Osteoblast (primary cell): ENCODE measurements at regions not wholly inside any gene's neighbourhood (a gene's known extent, or its start where the extent isn't known, plus 50 kb on each side); places are given as distances from the start of the nearest gene placed in this dataset.

ENCODE experiments used
- DNase-seq: peaks from one replicate; pipeline ENCODE4 v3.0.0; 2011; ENCODE audit warnings: low spot score, mixed read lengths; ENCODE audit not compliant: insufficient read length; ENCODE audit errors: missing footprints
- H2AFZ ChIP-seq: 2 replicates; pipeline ENCODE4 v1.6.0; 2011; ENCODE audit warnings: mild to moderate bottlenecking, low read length
- H3K27ac ChIP-seq: 2 replicates; pipeline ENCODE4 v1.5.1; 2011; ENCODE audit warnings: mild to moderate bottlenecking, low read depth, low read length, moderate library complexity
- H3K27me3 ChIP-seq: 2 replicates; pipeline ENCODE4 v1.6.0; 2012; ENCODE audit warnings: mild to moderate bottlenecking, control low read depth, inconsistent platforms, low read length, moderate library complexity; ENCODE audit not compliant: insufficient read depth
- H3K36me3 ChIP-seq: 2 replicates; pipeline ENCODE4 v1.5.1; 2011; ENCODE audit warnings: mild to moderate bottlenecking, low read length, control low read depth, moderate library complexity; ENCODE audit not compliant: insufficient read depth
- H3K4me1 ChIP-seq: 2 replicates; pipeline ENCODE4 v1.5.1; 2011; ENCODE audit warnings: mild to moderate bottlenecking, low read length, control low read depth, moderate library complexity; ENCODE audit not compliant: insufficient read depth
- H3K4me2 ChIP-seq: 2 replicates; pipeline ENCODE4 v1.6.0; 2011; ENCODE audit warnings: mild to moderate bottlenecking, low read length; ENCODE audit not compliant: insufficient read depth
- H3K4me3 ChIP-seq: fragments of 200-600 bp; sonication (generic); 3 replicates; pipeline ENCODE4 v1.5.1; 2012; ENCODE audit warnings: mild to moderate bottlenecking, low read length, inconsistent platforms; ENCODE audit not compliant: insufficient read depth
- H3K79me2 ChIP-seq: 2 replicates; pipeline ENCODE4 v1.6.0; 2012; ENCODE audit warnings: mild to moderate bottlenecking, low read length, control low read depth, inconsistent platforms; ENCODE audit not compliant: insufficient read depth
- H3K9me3 ChIP-seq: 2 replicates; pipeline ENCODE4 v1.5.1; 2011; ENCODE audit warnings: low read depth, low read length, control low read depth
- H4K20me1 ChIP-seq: 2 replicates; pipeline ENCODE4 v1.6.0; 2012; ENCODE audit warnings: mild to moderate bottlenecking, low read length, control low read depth; ENCODE audit not compliant: insufficient read depth
- CTCF ChIP-seq: IDR thresholded peaks from 2 replicates; pipeline ENCODE4 v1.5.1; 2011; ENCODE audit warnings: mild to moderate bottlenecking, low read depth, low read length, moderate library complexity; ENCODE audit errors: extremely low read depth

- Histone ChIP-seq H4K20me1 (no peaks in the 10 kb centered on the region), H2AFZ (no peak overlapping the region), H3K79me2 (no peaks in the 10 kb centered on the region), H3K4me2 (no peak overlapping the region), H3K4me3 (no peak overlapping the region), H3K27ac (no peak overlapping the region), H3K9me3 (no peaks in the 10 kb centered on the region), H3K36me3 (no peaks in the 10 kb centered on the region), H3K4me1 (no peaks in the 10 kb centered on the region), H3K27me3 (no peaks in the 10 kb centered on the region)
- no peak for DNase-seq
- no peak for TF ChIP-seq CTCF
Observed at GRCh38 chr2:116074161-116074560, 1631.7 kb downstream of the DPP10 start.

- H3K36me3 ChIP-seq, result no peaks in the 10 kb centered on the region
- no peak overlapping the region for H3K4me2 ChIP-seq
- no peak for TF ChIP-seq CTCF
- DNase-seq, result no peak
- no peaks in the 10 kb centered on the region for H3K9me3 ChIP-seq
- no peaks in the 10 kb centered on the region for H3K4me1 ChIP-seq
- H3K27ac ChIP-seq, result no peak overlapping the region
- H2AFZ ChIP-seq, result no peak overlapping the region
- no peaks in the 10 kb centered on the region for H4K20me1 ChIP-seq
- H3K79me2 ChIP-seq, result no peaks in the 10 kb centered on the region
- no peaks in the 10 kb centered on the region for H3K27me3 ChIP-seq
- no peak overlapping the region for H3K4me3 ChIP-seq
Observed at GRCh38 chr2:116088236-116088635, 1645.8 kb downstream of the DPP10 start.

- H3K9me3 ChIP-seq, result peaks cover 6% of the 10 kb centered on the region
- H3K4me1 ChIP-seq, result no peaks in the 10 kb centered on the region
- no peak overlapping the region for H3K27ac ChIP-seq
- no peaks in the 10 kb centered on the region for H3K27me3 ChIP-seq
- no peak for TF ChIP-seq CTCF
- no peak for DNase-seq
- no peaks in the 10 kb centered on the region for H3K79me2 ChIP-seq
- H3K4me2 ChIP-seq, result no peak overlapping the region
- no peak overlapping the region for H3K4me3 ChIP-seq
- H4K20me1 ChIP-seq, result no peaks in the 10 kb centered on the region
- H2AFZ ChIP-seq, result no peak overlapping the region
- H3K36me3 ChIP-seq, result no peaks in the 10 kb centered on the region
Observed at GRCh38 chr2:116094196-116094595, 1651.8 kb downstream of the DPP10 start.

- H4K20me1 ChIP-seq, result no peaks in the 10 kb centered on the region
- no peaks in the 10 kb centered on the region for H3K27me3 ChIP-seq
- H3K36me3 ChIP-seq, result no peaks in the 10 kb centered on the region
- TF ChIP-seq CTCF, result no peak
- H2AFZ ChIP-seq, result no peak overlapping the region
- no peak overlapping the region for H3K4me3 ChIP-seq
- H3K9me3 ChIP-seq, result peaks cover 6% of the 10 kb centered on the region
- no peak overlapping the region for H3K27ac ChIP-seq
- H3K79me2 ChIP-seq, result no peaks in the 10 kb centered on the region
- no peak for DNase-seq
- H3K4me1 ChIP-seq, result no peaks in the 10 kb centered on the region
- H3K4me2 ChIP-seq, result no peak overlapping the region
Observed at GRCh38 chr2:116095636-116096035, 1653.2 kb downstream of the DPP10 start.
